CD14-positive monocyte (primary cell): ENCODE measurements at regions not wholly inside any gene's neighbourhood (a gene's known extent, or its start where the extent isn't known, plus 50 kb on each side); places are given as distances from the start of the nearest gene placed in this dataset.

Experiments
- DNase-seq, 3 donors: peaks; one replicate each; pipeline ENCODE4 v3.0.0-alpha.2; 2011 to 2022
- H2AFZ ChIP-seq: 2 replicates; pipeline ENCODE4 v1.6.0; 2012; ENCODE audit warnings: mild to moderate bottlenecking, low read depth, low read length, inconsistent platforms; ENCODE audit not compliant: insufficient read depth, poor library complexity, severe bottlenecking
- H3K27ac ChIP-seq, 2 donors: 1 replicate in 1 of 2; 2 replicates in 1 of 2; pipeline ENCODE4 v1.5.1; 2012 to 2013; ENCODE audit warnings: low read length in 2 of 2, control low read depth in 1 of 2, inconsistent platforms in 1 of 2, low read depth in 1 of 2, mild to moderate bottlenecking in 1 of 2
- H3K27me3 ChIP-seq, 2 donors: one replicate each; pipeline versions ENCODE4 v1.6.0 to v1.6.1; 2011 to 2013; ENCODE audit warnings: low read length in 2 of 2; ENCODE audit not compliant: control insufficient read depth in 2 of 2, insufficient read depth in 2 of 2
- H3K36me3 ChIP-seq, 2 donors: replicated peaks in 1 of 2; 1 replicate in 1 of 2; 2 replicates in 1 of 2; pipeline versions ENCODE4 v1.5.1 to v1.6.1; 2012 to 2013; ENCODE audit warnings: low read length in 2 of 2, control low read depth in 1 of 2, inconsistent platforms in 1 of 2, mild to moderate bottlenecking in 1 of 2; ENCODE audit not compliant: insufficient read depth in 2 of 2, control insufficient read depth in 1 of 2
- H3K4me1 ChIP-seq, 2 donors: 1 replicate in 1 of 2; 2 replicates in 1 of 2; pipeline versions ENCODE4 v1.5.1 to v1.6.1; 2012 to 2013; ENCODE audit warnings: low read length in 2 of 2, control low read depth in 1 of 2, inconsistent platforms in 1 of 2, mild to moderate bottlenecking in 1 of 2, moderate library complexity in 1 of 2; ENCODE audit not compliant: insufficient read depth in 2 of 2, control insufficient read depth in 1 of 2
- H3K4me2 ChIP-seq: replicated peaks from 2 replicates; pipeline ENCODE3; 2012; ENCODE audit warnings: low read length, moderate library complexity, mild to moderate bottlenecking; ENCODE audit not compliant: poor library complexity, severe bottlenecking; ENCODE audit errors: extremely low read depth
- H3K4me3 ChIP-seq, 3 experiments: fragments of 200-600 bp in 1 of 3; sonication (generic) in 1 of 3; replicated peaks in 1 of 3; 1 replicate in 2 of 3; 2 replicates in 1 of 3; pipeline ENCODE4 v1.5.1; 2011 to 2013; ENCODE audit warnings: low read length in 3 of 3, mild to moderate bottlenecking in 3 of 3, control low read depth in 2 of 3, low read depth in 2 of 3, inconsistent platforms in 1 of 3, moderate library complexity in 1 of 3
- H3K79me2 ChIP-seq: 2 replicates; pipeline ENCODE4 v1.6.0; 2012; ENCODE audit warnings: mild to moderate bottlenecking, control low read depth, inconsistent platforms, low read length, moderate library complexity; ENCODE audit not compliant: insufficient read depth
- H3K9ac ChIP-seq: 2 replicates; pipeline ENCODE4 v1.6.0; 2017; ENCODE audit warnings: low read length, mild to moderate bottlenecking; ENCODE audit not compliant: insufficient read depth, poor library complexity, severe bottlenecking
- H3K9me3 ChIP-seq, 2 donors: replicated peaks in 1 of 2; 1 replicate in 1 of 2; 2 replicates in 1 of 2; pipeline versions ENCODE4 v1.5.1 to v1.6.1; 2012 to 2013; ENCODE audit warnings: low read length in 2 of 2, control low read depth in 1 of 2; ENCODE audit not compliant: control insufficient read depth in 1 of 2, insufficient read depth in 1 of 2
- H4K20me1 ChIP-seq: 2 replicates; pipeline ENCODE4 v1.6.0; 2012; ENCODE audit warnings: mild to moderate bottlenecking, low read length, control low read depth, moderate library complexity; ENCODE audit not compliant: insufficient read depth
- H3K27ac Mint-ChIP-seq, 7 donors: one replicate each; pipeline ENCODE4 v1.8.0; 2020; ENCODE audit warnings: mild to moderate bottlenecking in 7 of 7, mixed read lengths in 7 of 7, moderate library complexity in 6 of 7, inconsistent platforms in 2 of 7
- H3K27me3 Mint-ChIP-seq, 3 donors: one replicate each; pipeline ENCODE4 v1.8.0; 2021 to 2022; ENCODE audit warnings: low read depth in 3 of 3, mild to moderate bottlenecking in 3 of 3, mixed read lengths in 3 of 3, moderate library complexity in 3 of 3, inconsistent platforms in 1 of 3
- H3K36me3 Mint-ChIP-seq, 2 donors: one replicate each; pipeline ENCODE4 v1.8.0; 2020; ENCODE audit warnings: mixed read lengths in 2 of 2, inconsistent platforms in 1 of 2, mild to moderate bottlenecking in 1 of 2
- H3K4me1 Mint-ChIP-seq: one replicate; pipeline ENCODE4 v1.8.0; 2020; ENCODE audit warnings: mild to moderate bottlenecking, mixed read lengths
- H3K4me3 Mint-ChIP-seq, 2 donors: one replicate each; pipeline ENCODE4 v1.8.0; 2020; ENCODE audit warnings: mild to moderate bottlenecking in 2 of 2, mixed read lengths in 2 of 2, moderate library complexity in 1 of 2
- H3K9me3 Mint-ChIP-seq, 7 donors: one replicate each; pipeline ENCODE4 v1.8.0; 2020 to 2022; ENCODE audit warnings: mixed read lengths in 7 of 7, mild to moderate bottlenecking in 6 of 7, moderate library complexity in 6 of 7, inconsistent platforms in 2 of 7
- CTCF ChIP-seq: fragments of 200-600 bp; IDR thresholded peaks from one replicate; pipeline ENCODE4 v1.8.0; 2022; ENCODE audit warnings: antibody characterized with exemption, mild to moderate bottlenecking
- WGBS: methylation state at CpG from one replicate; pipeline ENCODE4 v1.1.5; 2013; ENCODE audit warnings: missing lambda C conversion rate; ENCODE audit not compliant: insufficient coverage; 5-methylcytosine and 5-hydroxymethylcytosine counted together
- intact Hi-C, 2 donors: fragments of 100-400 bp; cut with micrococcal nuclease; formaldehyde crosslinking; loops; one replicate each; pipeline versions ENCODE4 v1.15.0 to v1.15.1; 2023

- 60% methylated on average over 1 of the region's 8 CpGs for WGBS
- Histone ChIP-seq H3K4me3 (no peak overlapping the region), H3K4me1 (no peaks in the 10 kb centered on the region), H3K4me2 (no peak overlapping the region), H3K27ac (no peak overlapping the region), H3K36me3 (no peaks in the 10 kb centered on the region), H4K20me1 (no peaks in the 10 kb centered on the region), H3K9me3 (no peaks in the 10 kb centered on the region), H3K9ac (no peak overlapping the region), H3K79me2 (no peaks in the 10 kb centered on the region), H2AFZ (no peak overlapping the region), H3K27me3 (no peaks in the 10 kb centered on the region)
- TF ChIP-seq CTCF, result no peak
- no peak for DNase-seq
- no peaks in the 10 kb centered on the region for H3K36me3 Mint-ChIP-seq
- peaks cover 0 to 1% (median 0%) of the 10 kb centered on the region in 3 donors for H3K27me3 Mint-ChIP-seq
- H3K9me3 Mint-ChIP-seq, result peaks cover 0 to 7% (median 0%) of the 10 kb centered on the region in 7 donors
- no peak overlapping the region for H3K27ac Mint-ChIP-seq
- no peaks in the 10 kb centered on the region for H3K4me1 Mint-ChIP-seq
- intact Hi-C loops, result no loop called here
- no peak overlapping the region for H3K4me3 Mint-ChIP-seq
Measured at GRCh38 chr11:127679816-127680545, 679.4 kb upstream of the KIRREL3 start.

GRCh38 chr11:127678631-127679030, 678.1 kb upstream of the KIRREL3 start:
- Histone ChIP-seq H3K27me3 (no peaks in the 10 kb centered on the region), H2AFZ (no peak overlapping the region), H3K9ac (no peak overlapping the region), H3K9me3 (no peaks in the 10 kb centered on the region), H3K4me3 (no peak overlapping the region), H3K36me3 (no peaks in the 10 kb centered on the region), H3K4me1 (no peaks in the 10 kb centered on the region), H4K20me1 (no peaks in the 10 kb centered on the region), H3K27ac (no peak overlapping the region), H3K79me2 (no peaks in the 10 kb centered on the region), H3K4me2 (no peak overlapping the region)
- no peak for DNase-seq
- 86% methylated on average over 1 of the region's 2 CpGs for WGBS
- H3K27me3 Mint-ChIP-seq, result peaks cover 0 to 1% (median 0%) of the 10 kb centered on the region in 3 donors
- H3K27ac Mint-ChIP-seq, result no peak overlapping the region
- no peaks in the 10 kb centered on the region for H3K4me1 Mint-ChIP-seq
- no peak for TF ChIP-seq CTCF
- H3K36me3 Mint-ChIP-seq, result no peaks in the 10 kb centered on the region
- H3K4me3 Mint-ChIP-seq, result no peak overlapping the region
- H3K9me3 Mint-ChIP-seq, result peaks cover 0 to 5% (median 0%) of the 10 kb centered on the region in 7 donors
- intact Hi-C loops, result no loop called here
